HuH-7 (cell line): ENCODE measurements at regions not wholly inside any gene's neighbourhood (a gene's known extent, or its start where the extent isn't known, plus 50 kb on each side); places are given as distances from the start of the nearest gene placed in this dataset.
"Not testable (repeated sequence)": the region's sequence is repeated elsewhere in the genome, so short reads cannot be mapped to it uniquely, and the experiment has no call there.

ENCODE experiments used
- DNase-seq: peaks from one replicate; pipeline ENCODE4 v3.0.0; 2011; ENCODE audit warnings: low spot score

- no peak for DNase-seq
These were observed 402.4 kb downstream of the KCNRG start for GRCh38 chr13:50417597-50417996.

- no peak for DNase-seq
These were observed 404.2 kb downstream of the KCNRG start for GRCh38 chr13:50419331-50419865.

GRCh38 chr13:50419896-50420295 is 404.7 kb downstream of the KCNRG start:
- no peak for DNase-seq

- no peak for DNase-seq
These were observed 405.7 kb downstream of the KCNRG start for GRCh38 chr13:50420718-50421472.

- no peak for DNase-seq
These were observed 406.4 kb downstream of the KCNRG start for GRCh38 chr13:50421473-50422130.

- DNase-seq: no peak
These were observed 407.2 kb downstream of the KCNRG start for GRCh38 chr13:50422181-50423148.

GRCh38 chr13:50424993-50425392 is 409.7 kb downstream of the KCNRG start:
- no peak for DNase-seq

- DNase-seq: no peak
These were observed 410.5 kb downstream of the KCNRG start for GRCh38 chr13:50425772-50426171.

- no peak for DNase-seq
These were observed 411.7 kb downstream of the KCNRG start for GRCh38 chr13:50426927-50427326.

- not testable (repeated sequence) for DNase-seq
These were observed 412.3 kb downstream of the KCNRG start for GRCh38 chr13:50427511-50427910.

- no peak for DNase-seq
These were observed 413.1 kb downstream of the KCNRG start for GRCh38 chr13:50428183-50428877.

- no peak for DNase-seq
These were observed 408.5 kb downstream of the DLEU7 start for GRCh38 chr13:50435011-50435410.

GRCh38 chr13:50437252-50437651 is 406.2 kb downstream of the DLEU7 start:
- no peak for DNase-seq

GRCh38 chr13:50438351-50438750 is 405.1 kb downstream of the DLEU7 start:
- no peak for DNase-seq

- no peak for DNase-seq
These were observed 402.4 kb downstream of the DLEU7 start for GRCh38 chr13:50441130-50441529.

- DNase-seq: no peak
These were observed 398.8 kb downstream of the DLEU7 start for GRCh38 chr13:50444726-50445125.

GRCh38 chr13:50446611-50447010 is 396.9 kb downstream of the DLEU7 start:
- no peak for DNase-seq

- no peak for DNase-seq
These were observed 394.9 kb downstream of the DLEU7 start for GRCh38 chr13:50448535-50448998.

GRCh38 chr13:50449465-50449864 is 394.0 kb downstream of the DLEU7 start:
- DNase-seq: no peak

- DNase-seq: no peak
These were observed 393.2 kb downstream of the DLEU7 start for GRCh38 chr13:50450279-50450678.

- DNase-seq: no peak
These were observed 391.9 kb downstream of the DLEU7 start for GRCh38 chr13:50451609-50452008.

GRCh38 chr13:50452028-50452427 is 391.5 kb downstream of the DLEU7 start:
- DNase-seq: no peak
